WERI-Rb-1 (cell line): ENCODE measurements at regions not wholly inside any gene's neighbourhood (a gene's known extent, or its start where the extent isn't known, plus 50 kb on each side); places are given as distances from the start of the nearest gene placed in this dataset.

Experiments used
- DNase-seq: peaks from one replicate; pipeline ENCODE4 v3.0.0-alpha.2; 2020
- H3K27ac ChIP-seq: fragments of 250-450 bp; sonication (Bioruptor Pico); 2 replicates; pipeline ENCODE4 v1.5.1; 2020; ENCODE audit warnings: mild to moderate bottlenecking, moderate library complexity
- H3K27me3 ChIP-seq: fragments of 250-450 bp; sonication (Bioruptor Pico); 2 replicates; pipeline ENCODE4 v1.5.1; 2021; ENCODE audit warnings: mild to moderate bottlenecking, low read depth, moderate library complexity; ENCODE audit not compliant: insufficient read depth, severe bottlenecking
- H3K36me3 ChIP-seq: fragments of 250-450 bp; sonication (Bioruptor Pico); 2 replicates; pipeline ENCODE4 v1.5.1; 2020; ENCODE audit warnings: mild to moderate bottlenecking, moderate library complexity
- H3K4me3 ChIP-seq: 2 replicates; pipeline ENCODE4 v1.5.1; 2011; ENCODE audit warnings: low read depth, mild to moderate bottlenecking, control low read depth, low read length
- H3K9me3 ChIP-seq: fragments of 250-450 bp; sonication (Bioruptor Pico); 2 replicates; pipeline ENCODE4 v1.5.1; 2021; ENCODE audit warnings: mild to moderate bottlenecking, moderate library complexity; ENCODE audit not compliant: severe bottlenecking
- TF ChIP-seq, protein P1 (sequence below): IDR thresholded peaks from 2 replicates; pipeline ENCODE4 v1.5.1; 2011; ENCODE audit warnings: low read depth, mild to moderate bottlenecking, control low read depth, inconsistent platforms, low read length

- TF ChIP-seq, protein P1, sequence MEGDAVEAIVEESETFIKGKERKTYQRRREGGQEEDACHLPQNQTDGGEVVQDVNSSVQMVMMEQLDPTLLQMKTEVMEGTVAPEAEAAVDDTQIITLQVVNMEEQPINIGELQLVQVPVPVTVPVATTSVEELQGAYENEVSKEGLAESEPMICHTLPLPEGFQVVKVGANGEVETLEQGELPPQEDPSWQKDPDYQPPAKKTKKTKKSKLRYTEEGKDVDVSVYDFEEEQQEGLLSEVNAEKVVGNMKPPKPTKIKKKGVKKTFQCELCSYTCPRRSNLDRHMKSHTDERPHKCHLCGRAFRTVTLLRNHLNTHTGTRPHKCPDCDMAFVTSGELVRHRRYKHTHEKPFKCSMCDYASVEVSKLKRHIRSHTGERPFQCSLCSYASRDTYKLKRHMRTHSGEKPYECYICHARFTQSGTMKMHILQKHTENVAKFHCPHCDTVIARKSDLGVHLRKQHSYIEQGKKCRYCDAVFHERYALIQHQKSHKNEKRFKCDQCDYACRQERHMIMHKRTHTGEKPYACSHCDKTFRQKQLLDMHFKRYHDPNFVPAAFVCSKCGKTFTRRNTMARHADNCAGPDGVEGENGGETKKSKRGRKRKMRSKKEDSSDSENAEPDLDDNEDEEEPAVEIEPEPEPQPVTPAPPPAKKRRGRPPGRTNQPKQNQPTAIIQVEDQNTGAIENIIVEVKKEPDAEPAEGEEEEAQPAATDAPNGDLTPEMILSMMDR, result no peak
- Histone ChIP-seq H3K27me3 (no peaks in the 10 kb centered on the region), H3K4me3 (peak overlapping the region; percentile 9; the same call in 1 of the 2 replicates), H3K9me3 (no peaks in the 10 kb centered on the region), H3K27ac (peak overlapping the region; percentile 67), H3K36me3 (no peaks in the 10 kb centered on the region)
- DNase-seq, result peak; percentile 84
Observed at GRCh38 chr5:116378007-116378776, 196.4 kb downstream of the SEMA6A start.

GRCh38 chr5:116377276-116378006 lies 197.2 kb downstream of the SEMA6A start:
- no peaks in the 10 kb centered on the region for H3K9me3 ChIP-seq
- no peak overlapping the region for H3K4me3 ChIP-seq
- H3K36me3 ChIP-seq, result no peaks in the 10 kb centered on the region
- TF ChIP-seq, protein P1, result no peak
- H3K27ac ChIP-seq, result peak overlapping the region; percentile 67
- H3K27me3 ChIP-seq, result no peaks in the 10 kb centered on the region
- DNase-seq, result peak; percentile 19

GRCh38 chr5:116375926-116376325 lies 198.7 kb downstream of the SEMA6A start:
- Histone ChIP-seq H3K4me3 (no peak overlapping the region), H3K36me3 (no peaks in the 10 kb centered on the region), H3K9me3 (no peaks in the 10 kb centered on the region), H3K27ac (no peak overlapping the region), H3K27me3 (no peaks in the 10 kb centered on the region)
- no peak for DNase-seq
- TF ChIP-seq, protein P1, result no peak

DNA sequence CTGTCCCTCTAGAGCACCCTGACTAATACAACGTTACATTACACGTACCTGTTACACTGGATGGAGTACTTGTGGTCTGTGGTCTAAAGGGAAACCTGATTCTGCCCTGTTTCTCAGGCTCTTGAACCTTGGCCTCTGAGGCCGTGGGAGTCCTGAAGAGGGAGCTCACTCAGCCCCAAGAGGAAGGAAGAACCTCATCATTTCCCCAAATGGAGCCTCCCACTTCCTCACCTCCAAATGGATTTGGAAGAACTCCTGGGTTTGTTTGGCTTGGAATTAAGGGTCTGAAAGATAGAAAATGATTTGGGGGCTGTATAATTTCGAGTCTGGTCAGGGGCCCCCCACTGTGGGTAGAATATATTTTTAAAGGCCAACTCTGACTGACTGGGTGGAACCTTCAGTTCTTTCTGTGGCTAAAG lies 200.2 kb downstream of the SEMA6A start:
- Histone ChIP-seq H3K27ac (no peak overlapping the region), H3K9me3 (no peaks in the 10 kb centered on the region), H3K4me3 (no peak overlapping the region), H3K36me3 (no peaks in the 10 kb centered on the region), H3K27me3 (no peaks in the 10 kb centered on the region)
- DNase-seq, result no peak
- TF ChIP-seq, protein P1, result no peak

GRCh38 chr5:116372931-116373597 lies 201.6 kb downstream of the SEMA6A start:
- TF ChIP-seq, protein P1, result no peak
- Histone ChIP-seq H3K9me3 (no peaks in the 10 kb centered on the region), H3K36me3 (no peaks in the 10 kb centered on the region), H3K27ac (no peak overlapping the region), H3K27me3 (no peaks in the 10 kb centered on the region), H3K4me3 (no peak overlapping the region)
- DNase-seq, result no peak
